Transverse colon (tissue), 4 donors: ENCODE measurements at regions not wholly inside any gene's neighbourhood (a gene's known extent, or its start where the extent isn't known, plus 50 kb on each side); places are given as distances from the start of the nearest gene placed in this dataset.

Experiments used
- DNase-seq: peaks from one replicate; pipeline ENCODE4 v3.0.0-alpha.2; 2019
- H3K27ac ChIP-seq, 4 donors: fragments of 200-600 bp; sonication (generic); 2 replicates each; pipeline ENCODE4 v1.5.1; 2016 to 2018; ENCODE audit warnings: inconsistent platforms in 4 of 4
- H3K27me3 ChIP-seq: fragments of 200-600 bp; sonication (generic); 2 replicates; pipeline ENCODE4 v1.5.1; 2017; ENCODE audit warnings: inconsistent platforms
- H3K36me3 ChIP-seq, 4 donors: fragments of 200-600 bp; sonication (generic); 2 replicates each; pipeline ENCODE4 v1.5.1; 2017 to 2019; ENCODE audit warnings: inconsistent platforms in 4 of 4
- H3K4me1 ChIP-seq, 4 donors: fragments of 200-600 bp; sonication (generic); 2 replicates each; pipeline ENCODE4 v1.5.1; 2017 to 2020; ENCODE audit warnings: inconsistent platforms in 4 of 4
- H3K4me3 ChIP-seq, 4 donors: fragments of 200-600 bp; sonication (generic); 1 replicate in 1 of 4; 2 replicates in 3 of 4; pipeline versions ENCODE4 v1.5.1 to v1.6.1; 2017 to 2019; ENCODE audit warnings: inconsistent platforms in 4 of 4
- H3K9me3 ChIP-seq, 2 donors: fragments of 200-600 bp; sonication (generic); 2 replicates each; pipeline ENCODE4 v1.5.1; 2017 to 2019; ENCODE audit warnings: inconsistent platforms in 2 of 2
- EP300 ChIP-seq: sonication (generic); formaldehyde crosslinking; IDR thresholded peaks from one replicate; pipeline ENCODE4 v1.6.1; 2017; ENCODE audit warnings: antibody characterized with exemption, low read depth
- POLR2A ChIP-seq: fragments of 450-650 bp; IDR thresholded peaks from one replicate; pipeline ENCODE4 v1.6.1; 2016; ENCODE audit warnings: antibody characterized with exemption, mild to moderate bottlenecking, moderate library complexity
- POLR2AphosphoS5 ChIP-seq, 3 donors: sonication (generic); formaldehyde crosslinking; IDR thresholded peaks; one replicate each; pipeline ENCODE4 v1.6.1; 2016; ENCODE audit warnings: antibody characterized with exemption in 3 of 3
- WGBS, 2 donors: methylation state at CpG; one replicate each; pipeline ENCODE4 v1.1.5; 2018; ENCODE audit warnings: low coverage in 1 of 2; 5-methylcytosine and 5-hydroxymethylcytosine counted together
- in situ Hi-C, 4 donors: fragments of 200-750 bp; cut with MboI; loops; one replicate each; pipeline versions ENCODE4 v1.15.0 to v1.15.1; 2017; ENCODE audit warnings: low sequenced_read_pairs in 3 of 4, low pct_ligation_motif_present in 1 of 4, low pct_unique_long_range_greater_than_20kb in 1 of 4
- intact Hi-C: fragments of 100-400 bp; cut with DNase I; formaldehyde crosslinking; loops from one replicate; pipeline ENCODE4 v1.15.1; 2023; ENCODE audit warnings: low total_unique reads
- small RNA-seq, 4 donors: library from RNA; depleted of rRNA; stranded (forward); fragments of <200 nt; gene quantifications; one replicate each; pipeline ENCODE3, GENCODE V24; 2016
- TF ChIP-seq, protein P1 (sequence below), 5 experiments: fragments of 200-600 bp in 3 of 5; fragments of 450-650 bp in 2 of 5; sonication (generic) in 3 of 5; IDR thresholded peaks; 1 replicate in 2 of 5; 2 replicates in 3 of 5; pipeline ENCODE4 v1.5.1; 2016 to 2017; ENCODE audit warnings: antibody characterized with exemption in 5 of 5, inconsistent platforms in 3 of 5, mild to moderate bottlenecking in 2 of 5, moderate library complexity in 1 of 5

DNA sequence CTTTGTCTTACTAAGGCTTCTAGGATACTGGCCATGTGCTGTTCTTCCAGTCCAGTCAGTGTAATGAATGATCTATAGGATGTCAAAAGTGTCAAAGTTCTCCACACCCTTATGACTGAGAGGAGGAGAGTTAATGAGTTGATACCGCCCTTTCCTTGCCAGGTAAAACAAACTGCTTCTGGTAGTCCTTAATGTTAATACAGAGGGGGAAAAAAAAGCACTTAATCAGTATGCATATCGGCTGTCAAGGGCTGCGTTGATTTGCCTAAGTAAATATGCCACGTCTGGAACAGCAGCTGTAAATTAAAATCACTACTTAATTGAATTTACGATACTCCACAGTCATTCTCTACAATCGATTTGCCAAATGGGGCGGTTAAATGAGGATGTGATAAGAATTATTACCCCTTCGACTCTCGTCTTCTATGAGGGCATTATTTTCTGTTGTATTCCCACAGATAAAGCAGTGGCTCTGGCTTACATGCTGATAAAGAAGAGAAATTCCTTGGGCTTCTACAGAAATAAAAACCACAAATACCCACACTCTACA lies 416.0 kb downstream of the KCNH5 start:
- WGBS, 2 donors, result 71 to 80% methylated on average over 9 of the region's 9 CpGs
- H3K36me3 ChIP-seq, result no peaks in the 10 kb centered on the region
- H3K4me3 ChIP-seq, result no peak overlapping the region
- no peak overlapping the region for H3K27ac ChIP-seq
- TF ChIP-seq, protein P1, sequence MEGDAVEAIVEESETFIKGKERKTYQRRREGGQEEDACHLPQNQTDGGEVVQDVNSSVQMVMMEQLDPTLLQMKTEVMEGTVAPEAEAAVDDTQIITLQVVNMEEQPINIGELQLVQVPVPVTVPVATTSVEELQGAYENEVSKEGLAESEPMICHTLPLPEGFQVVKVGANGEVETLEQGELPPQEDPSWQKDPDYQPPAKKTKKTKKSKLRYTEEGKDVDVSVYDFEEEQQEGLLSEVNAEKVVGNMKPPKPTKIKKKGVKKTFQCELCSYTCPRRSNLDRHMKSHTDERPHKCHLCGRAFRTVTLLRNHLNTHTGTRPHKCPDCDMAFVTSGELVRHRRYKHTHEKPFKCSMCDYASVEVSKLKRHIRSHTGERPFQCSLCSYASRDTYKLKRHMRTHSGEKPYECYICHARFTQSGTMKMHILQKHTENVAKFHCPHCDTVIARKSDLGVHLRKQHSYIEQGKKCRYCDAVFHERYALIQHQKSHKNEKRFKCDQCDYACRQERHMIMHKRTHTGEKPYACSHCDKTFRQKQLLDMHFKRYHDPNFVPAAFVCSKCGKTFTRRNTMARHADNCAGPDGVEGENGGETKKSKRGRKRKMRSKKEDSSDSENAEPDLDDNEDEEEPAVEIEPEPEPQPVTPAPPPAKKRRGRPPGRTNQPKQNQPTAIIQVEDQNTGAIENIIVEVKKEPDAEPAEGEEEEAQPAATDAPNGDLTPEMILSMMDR (IDR thresholded peaks at IDR 0.05), result no peak
- TF ChIP-seq POLR2AphosphoS5 (IDR thresholded peaks at IDR 0.05) (no peak), EP300 (no peak), POLR2A (no peak)
- H3K4me1 ChIP-seq, result no peaks in the 10 kb centered on the region
- in situ Hi-C loops, result no loop called here
- intact Hi-C loops, result no loop called here
- no peaks in the 10 kb centered on the region for H3K27me3 ChIP-seq
- no peaks in the 10 kb centered on the region for H3K9me3 ChIP-seq
- DNase-seq, result no peak

DNA sequence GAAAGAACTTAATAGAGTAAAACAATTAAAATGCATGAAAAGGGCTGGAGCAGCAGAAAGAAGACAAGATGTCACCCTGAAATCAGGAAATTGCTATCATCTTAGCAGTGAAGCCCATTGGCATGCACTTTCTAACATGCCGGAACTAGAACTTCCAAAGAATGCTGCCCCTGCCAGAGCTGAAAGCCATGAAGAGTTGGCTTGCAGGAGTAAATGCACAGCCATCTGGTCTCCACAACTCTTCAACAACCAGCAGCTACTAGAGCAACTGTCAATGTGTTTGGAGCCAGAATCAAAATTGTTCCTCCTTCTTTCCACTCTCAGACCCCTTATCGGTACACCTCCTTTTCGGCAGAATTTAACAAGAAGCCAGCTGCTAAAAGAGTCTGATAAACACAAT lies 414.1 kb downstream of the KCNH5 start:
- Histone ChIP-seq H3K4me1 (no peaks in the 10 kb centered on the region), H3K9me3 (no peaks in the 10 kb centered on the region), H3K36me3 (no peaks in the 10 kb centered on the region), H3K4me3 (no peak overlapping the region), H3K27me3 (no peaks in the 10 kb centered on the region), H3K27ac (no peak overlapping the region)
- intact Hi-C loops (no loop called here), in situ Hi-C loops (no loop called here)
- DNase-seq, result no peak
- WGBS, 2 donors, result 93 to 100% methylated on average over 2 to 3 of the region's 3 CpGs
- TF ChIP-seq POLR2AphosphoS5 (IDR thresholded peaks at IDR 0.05) (no peak), EP300 (no peak), POLR2A (no peak)
- TF ChIP-seq, protein P1 (IDR thresholded peaks at IDR 0.05), result no peak

GRCh38 chr14:62632771-62633170 lies 412.5 kb downstream of the KCNH5 start:
- H3K27me3 ChIP-seq, result no peaks in the 10 kb centered on the region
- no peaks in the 10 kb centered on the region for H3K4me1 ChIP-seq
- intact Hi-C loops (no loop called here), in situ Hi-C loops (no loop called here)
- H3K27ac ChIP-seq, result no peak overlapping the region
- H3K36me3 ChIP-seq, result no peaks in the 10 kb centered on the region
- 79 to 94% methylated on average over 3 to 4 of the region's 4 CpGs for WGBS, 2 donors
- no peak overlapping the region for H3K4me3 ChIP-seq
- DNase-seq, result no peak
- no peak for TF ChIP-seq EP300
- no peak for TF ChIP-seq POLR2AphosphoS5 (IDR thresholded peaks at IDR 0.05)
- TF ChIP-seq, protein P1 (IDR thresholded peaks at IDR 0.05), result no peak
- no peak for TF ChIP-seq POLR2A
- H3K9me3 ChIP-seq, result no peaks in the 10 kb centered on the region

GRCh38 chr14:62645649-62646048 lies 399.6 kb downstream of the KCNH5 start:
- WGBS, 2 donors, result 28 to 34% methylated on average over 3 of the region's 3 CpGs
- Histone ChIP-seq H3K27me3 (no peaks in the 10 kb centered on the region), H3K4me3 (no peak overlapping the region), H3K27ac (no peak overlapping the region), H3K4me1 (no peaks in the 10 kb centered on the region), H3K36me3 (no peaks in the 10 kb centered on the region), H3K9me3 (no peaks in the 10 kb centered on the region)
- intact Hi-C loops (no loop called here), in situ Hi-C loops (no loop called here)
- no peak for DNase-seq
- TF ChIP-seq EP300, result no peak
- TF ChIP-seq POLR2AphosphoS5 (IDR thresholded peaks at IDR 0.05), result no peak
- no peak for TF ChIP-seq POLR2A
- TF ChIP-seq, protein P1 (IDR thresholded peaks at IDR 0.05), result no peak

Small RNA genes in the stretch of these regions (small RNA-seq; reads per million reads assigned to genes)
- gene AL389895.1, result 0 to 0.18 (median 0.06) reads per million in 4 donors
